ENCODE measurements at regions not wholly inside any gene's neighbourhood (a gene's known extent, or its start where the extent isn't known, plus 50 kb on each side); places are given as distances from the start of the nearest gene placed in this dataset.
"Not testable (repeated sequence)": the region's sequence is repeated elsewhere in the genome, so short reads cannot be mapped to it uniquely, and the experiment has no call there.

GRCh38 chr7:45331563-45331962 is 174.0 kb downstream of the RAMP3 start:
- Histone ChIP-seq H3K27ac (ENCODE audit: control insufficient read depth, insufficient read depth, low read length) (no peak overlapping the region), H2AFZ (ENCODE audit: control insufficient read depth, low read length) (no peak overlapping the region), H3K27me3 (ENCODE audit: control insufficient read depth, extremely low read depth, insufficient read depth, low read length) (peaks cover 8% of the 10 kb centered on the region), H3K4me1 (ENCODE audit: control insufficient read depth, extremely low read depth, insufficient read depth, low read length) (no peaks in the 10 kb centered on the region), H3K9me1 (ENCODE audit: control insufficient read depth, extremely low read depth, insufficient read depth, low read length) (no peaks in the 10 kb centered on the region), H3K9me3 (ENCODE audit: control insufficient read depth, low read depth, low read length) (no peaks in the 10 kb centered on the region), H3K4me3 (ENCODE audit: control insufficient read depth in 2 of 3, extremely low read depth in 1 of 3, insufficient read depth in 2 of 3, low read depth in 1 of 3, low read length in 3 of 3) (no peak overlapping the region), H3K36me3 (ENCODE audit: control insufficient read depth in 2 of 2, extremely low read depth in 1 of 2, insufficient read depth in 2 of 2, low read length in 2 of 2) (no peaks in the 10 kb centered on the region), H3K79me2 (ENCODE audit: control insufficient read depth, insufficient read depth, low read length) (no peaks in the 10 kb centered on the region), H3K4me2 (ENCODE audit: control insufficient read depth, extremely low read depth, insufficient read depth, low read depth, low read length) (no peak overlapping the region), H3K9ac (ENCODE audit: control insufficient read depth, extremely low read depth, insufficient read depth, low read length) (no peak overlapping the region), H4K20me1 (ENCODE audit: control insufficient read depth, extremely low read depth, insufficient read depth, low read length) (no peaks in the 10 kb centered on the region)
- no peak for TF ChIP-seq EZH2 (IDR thresholded peaks at IDR 0.05; ENCODE audit: low read length)
- TF ChIP-seq CTCF (optimal IDR thresholded peaks at IDR 0.05 in 1 of 3, IDR thresholded peaks at IDR 0.05 in 1 of 3, conservative IDR thresholded peaks at IDR 0.05 in 1 of 3; ENCODE audit: extremely low read depth in 1 of 3, insufficient read depth in 2 of 3, low read length in 3 of 3): no peak
- no peak for FAIRE-seq
- dilution Hi-C loops (cut with MboI; ENCODE audit: extremely low pct_ligation_motif_present, low sequenced_read_pairs): no loop called here
- no peak for DNase-seq (ENCODE audit: low read depth, low spot score)

GRCh38 chr7:45335024-45335423 is 177.4 kb downstream of the RAMP3 start:
- H4K20me1 ChIP-seq (ENCODE audit: control insufficient read depth, extremely low read depth, insufficient read depth, low read length); H3K27me3 ChIP-seq (ENCODE audit: control insufficient read depth, extremely low read depth, insufficient read depth, low read length): not testable (repeated sequence)

GRCh38 chr7:45342236-45342635 is 184.6 kb downstream of the RAMP3 start:
- H3K4me3 ChIP-seq (ENCODE audit: control insufficient read depth in 2 of 3, extremely low read depth in 1 of 3, insufficient read depth in 2 of 3, low read depth in 1 of 3, low read length in 3 of 3): no peak overlapping the region
- H3K79me2 ChIP-seq (ENCODE audit: control insufficient read depth, insufficient read depth, low read length): no peaks in the 10 kb centered on the region
- no peaks in the 10 kb centered on the region for H4K20me1 ChIP-seq (ENCODE audit: control insufficient read depth, extremely low read depth, insufficient read depth, low read length)
- dilution Hi-C loops (cut with MboI; ENCODE audit: extremely low pct_ligation_motif_present, low sequenced_read_pairs): no loop called here
- TF ChIP-seq EZH2 (IDR thresholded peaks at IDR 0.05; ENCODE audit: low read length): no peak
- TF ChIP-seq CTCF (optimal IDR thresholded peaks at IDR 0.05 in 1 of 3, IDR thresholded peaks at IDR 0.05 in 1 of 3, conservative IDR thresholded peaks at IDR 0.05 in 1 of 3; ENCODE audit: extremely low read depth in 1 of 3, insufficient read depth in 2 of 3, low read length in 3 of 3): no peak
- H3K9me3 ChIP-seq (ENCODE audit: control insufficient read depth, low read depth, low read length): no peaks in the 10 kb centered on the region
- no peak for DNase-seq (ENCODE audit: low read depth, low spot score)
- H3K27me3 ChIP-seq (ENCODE audit: control insufficient read depth, extremely low read depth, insufficient read depth, low read length): peaks cover 6% of the 10 kb centered on the region
- H3K4me1 ChIP-seq (ENCODE audit: control insufficient read depth, extremely low read depth, insufficient read depth, low read length): no peaks in the 10 kb centered on the region
- no peak overlapping the region for H3K9ac ChIP-seq (ENCODE audit: control insufficient read depth, extremely low read depth, insufficient read depth, low read length)
- no peaks in the 10 kb centered on the region for H3K9me1 ChIP-seq (ENCODE audit: control insufficient read depth, extremely low read depth, insufficient read depth, low read length)
- no peak overlapping the region for H3K27ac ChIP-seq (ENCODE audit: control insufficient read depth, insufficient read depth, low read length)
- H2AFZ ChIP-seq (ENCODE audit: control insufficient read depth, low read length): no peak overlapping the region
- H3K36me3 ChIP-seq (ENCODE audit: control insufficient read depth in 2 of 2, extremely low read depth in 1 of 2, insufficient read depth in 2 of 2, low read length in 2 of 2): no peaks in the 10 kb centered on the region
- no peak for FAIRE-seq
- no peak overlapping the region for H3K4me2 ChIP-seq (ENCODE audit: control insufficient read depth, extremely low read depth, insufficient read depth, low read depth, low read length)

More at GRCh38 chr7:45335024-45335423, 177.4 kb downstream of the RAMP3 start:
- H3K4me1 ChIP-seq (ENCODE audit: control insufficient read depth, extremely low read depth, insufficient read depth, low read length); H3K27ac ChIP-seq (ENCODE audit: control insufficient read depth, insufficient read depth, low read length); H3K4me2 ChIP-seq (ENCODE audit: control insufficient read depth, extremely low read depth, insufficient read depth, low read depth, low read length); H3K36me3 ChIP-seq (ENCODE audit: control insufficient read depth in 2 of 2, extremely low read depth in 1 of 2, insufficient read depth in 2 of 2, low read length in 2 of 2); FAIRE-seq; H3K9ac ChIP-seq (ENCODE audit: control insufficient read depth, extremely low read depth, insufficient read depth, low read length); H3K9me1 ChIP-seq (ENCODE audit: control insufficient read depth, extremely low read depth, insufficient read depth, low read length); H2AFZ ChIP-seq (ENCODE audit: control insufficient read depth, low read length); H3K79me2 ChIP-seq (ENCODE audit: control insufficient read depth, insufficient read depth, low read length); H3K9me3 ChIP-seq (ENCODE audit: control insufficient read depth, low read depth, low read length); dilution Hi-C loops (cut with MboI; ENCODE audit: extremely low pct_ligation_motif_present, low sequenced_read_pairs); H3K4me3 ChIP-seq (ENCODE audit: control insufficient read depth in 2 of 3, extremely low read depth in 1 of 3, insufficient read depth in 2 of 3, low read depth in 1 of 3, low read length in 3 of 3); DNase-seq (ENCODE audit: low read depth, low spot score): not testable (repeated sequence)

Measured in keratinocyte (primary cell).